Posterior cingulate gyrus (tissue), 11 donors: ENCODE measurements at regions not wholly inside any gene's neighbourhood (a gene's known extent, or its start where the extent isn't known, plus 50 kb on each side); places are given as distances from the start of the nearest gene placed in this dataset.

Source experiments
- DNase-seq, 10 donors: peaks; one replicate each; pipeline versions ENCODE4 v3.0.0 to v3.0.0-alpha.2; 2020 to 2021; ENCODE audit warnings: mixed read lengths in 3 of 10
- intact Hi-C: fragments of 100-400 bp; cut with DNase I; formaldehyde crosslinking; loops from one replicate; pipeline ENCODE4 v1.15.1; 2023

- intact Hi-C loops = no loop called here
- peak in 2 of 10 donors; percentile 44 to 56 for DNase-seq
Measured at GRCh38 chr11:105334025-105334714, 194.6 kb upstream of the CARD18 start.

- intact Hi-C loops = no loop called here
- DNase-seq = no peak
Measured at GRCh38 chr11:105333153-105333552, 193.6 kb upstream of the CARD18 start.

- no peak for DNase-seq
- intact Hi-C loops = no loop called here
Measured at GRCh38 chr11:105332171-105332570, 192.6 kb upstream of the CARD18 start.

- intact Hi-C loops = no loop called here
- DNase-seq = no peak
Measured at GRCh38 chr11:105328061-105328460, 188.5 kb upstream of the CARD18 start.

- intact Hi-C loops = no loop called here
- no peak for DNase-seq
Measured at GRCh38 chr11:105324156-105324555, 184.6 kb upstream of the CARD18 start.

- intact Hi-C loops = no loop called here
- DNase-seq = no peak
Measured at GRCh38 chr11:105321696-105322095, 182.1 kb upstream of the CARD18 start.

GRCh38 chr11:105315287-105315686, 175.7 kb upstream of the CARD18 start:
- intact Hi-C loops = no loop called here
- no peak for DNase-seq

- DNase-seq = no peak
- intact Hi-C loops = no loop called here
Measured at GRCh38 chr11:105312266-105312665, 172.7 kb upstream of the CARD18 start.

- intact Hi-C loops = no loop called here
Measured at GRCh38 chr11:105298630-105299029, 159.1 kb upstream of the CARD18 start.

GRCh38 chr11:105298174-105298573, 158.6 kb upstream of the CARD18 start:
- intact Hi-C loops = no loop called here
- DNase-seq = no peak

More at GRCh38 chr11:105298630-105299029, 159.1 kb upstream of the CARD18 start:
- no peak for DNase-seq

GRCh38 chr11:105297463-105297862, 157.9 kb upstream of the CARD18 start:
- intact Hi-C loops = no loop called here
- no peak for DNase-seq

GRCh38 chr11:105296806-105297205, 157.2 kb upstream of the CARD18 start:
- intact Hi-C loops = no loop called here
- peak in 2 of 10 donors; percentile 26 to 52 for DNase-seq

- DNase-seq = peak in 1 of 10 donors; percentile 73
- intact Hi-C loops = no loop called here
Measured at GRCh38 chr11:105296386-105296785, 156.8 kb upstream of the CARD18 start.

- intact Hi-C loops = no loop called here
- no peak for DNase-seq
Measured at GRCh38 chr11:105282658-105283057, 143.1 kb upstream of the CARD18 start.

GRCh38 chr11:105274631-105275030, 135.1 kb upstream of the CARD18 start:
- DNase-seq = no peak
- intact Hi-C loops = no loop called here

GRCh38 chr11:105273660-105274280, 134.2 kb upstream of the CARD18 start:
- DNase-seq = no peak
- intact Hi-C loops = no loop called here

GRCh38 chr11:105269862-105270261, 130.3 kb upstream of the CARD18 start:
- intact Hi-C loops = no loop called here
- no peak for DNase-seq

GRCh38 chr11:105268404-105269062, 129.0 kb upstream of the CARD18 start:
- intact Hi-C loops = no loop called here
- DNase-seq = no peak

GRCh38 chr11:105265845-105266244, 126.3 kb upstream of the CARD18 start:
- intact Hi-C loops = no loop called here
- no peak for DNase-seq

- intact Hi-C loops = no loop called here
Measured at GRCh38 chr11:105260976-105261375, 121.4 kb upstream of the CARD18 start.

GRCh38 chr11:105245781-105246315, 106.3 kb upstream of the CARD18 start:
- intact Hi-C loops = no loop called here
- no peak for DNase-seq

More at GRCh38 chr11:105260976-105261375, 121.4 kb upstream of the CARD18 start:
- DNase-seq = no peak
